Omental fat pad (tissue), 3 donors: ENCODE measurements at regions not wholly inside any gene's neighbourhood (a gene's known extent, or its start where the extent isn't known, plus 50 kb on each side); places are given as distances from the start of the nearest gene placed in this dataset.

ENCODE experiments used
- ATAC-seq: fragments of 150-250 bp; one replicate; pipeline ENCODE4 v1.9.1; 2016; ENCODE audit warnings: mild to moderate bottlenecking, moderate library complexity; ENCODE audit not compliant: low FRiP score
- DNase-seq: peaks from one replicate; pipeline ENCODE4 v3.0.0-alpha.2; 2019; ENCODE audit warnings: low spot score
- CTCF ChIP-seq, 3 donors: fragments of 450-650 bp; IDR thresholded peaks; one replicate each; pipeline ENCODE4 v1.5.1; 2016 to 2017; ENCODE audit warnings: antibody characterized with exemption in 3 of 3, mild to moderate bottlenecking in 3 of 3, moderate library complexity in 2 of 3

GRCh38 chr1:162951553-162952315 is 90.8 kb upstream of the CCDC190 start:
- DNase-seq (no peak), ATAC-seq (no peak)
- no peak for TF ChIP-seq CTCF (IDR thresholded peaks at IDR 0.05)

GRCh38 chr1:162950187-162950586 is 89.2 kb upstream of the CCDC190 start:
- no peak for TF ChIP-seq CTCF (IDR thresholded peaks at IDR 0.05)
- DNase-seq (no peak), ATAC-seq (no peak)

- no peak for TF ChIP-seq CTCF (IDR thresholded peaks at IDR 0.05)
- DNase-seq (no peak), ATAC-seq (no peak)
Observed at GRCh38 chr1:162946701-162947100, 85.7 kb upstream of the CCDC190 start.

- no peak for ATAC-seq
- no peak for TF ChIP-seq CTCF (IDR thresholded peaks at IDR 0.05)
Observed at GRCh38 chr1:162944974-162945674, 84.1 kb upstream of the CCDC190 start.

GRCh38 chr1:162943622-162944021 is 82.6 kb upstream of the CCDC190 start:
- DNase-seq, result no peak
- no peak for TF ChIP-seq CTCF (IDR thresholded peaks at IDR 0.05)
- ATAC-seq, result no peak

More at GRCh38 chr1:162944974-162945674, 84.1 kb upstream of the CCDC190 start:
- DNase-seq, result no peak

GRCh38 chr1:162942916-162943559 is 82.1 kb upstream of the CCDC190 start:
- DNase-seq (no peak), ATAC-seq (peak; percentile 57)
- TF ChIP-seq CTCF (IDR thresholded peaks at IDR 0.05), result no peak
